ENCODE measurements at regions not wholly inside any gene's neighbourhood (a gene's known extent, or its start where the extent isn't known, plus 50 kb on each side); places are given as distances from the start of the nearest gene placed in this dataset.

DNA sequence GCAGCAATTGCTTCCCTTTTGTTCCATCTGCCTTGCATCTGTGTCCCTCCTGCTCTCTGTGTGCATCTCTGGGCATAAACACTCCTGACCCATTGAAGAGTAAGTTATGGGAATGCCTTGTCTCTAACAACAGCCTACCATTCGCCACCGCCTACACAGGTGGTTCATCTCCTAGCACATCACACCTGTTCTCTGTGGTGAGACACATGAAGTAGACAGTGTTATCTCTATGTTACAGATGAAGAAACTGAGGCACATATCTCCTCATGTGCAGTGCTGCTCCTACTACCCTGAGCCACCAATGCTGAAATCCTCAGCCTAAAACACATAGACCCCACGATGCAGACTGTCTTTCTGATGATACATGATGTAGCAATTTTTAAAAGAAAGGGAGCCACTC lies 77.6 kb downstream of the PITPNM2 start:
- peaks cover 15% of the 10 kb centered on the region for H3K4me1 Mint-ChIP-seq
- no peaks in the 10 kb centered on the region for H3K36me3 Mint-ChIP-seq
- H3K9me3 Mint-ChIP-seq = no peaks in the 10 kb centered on the region
- no peak for DNase-seq
- TF ChIP-seq, protein P1, sequence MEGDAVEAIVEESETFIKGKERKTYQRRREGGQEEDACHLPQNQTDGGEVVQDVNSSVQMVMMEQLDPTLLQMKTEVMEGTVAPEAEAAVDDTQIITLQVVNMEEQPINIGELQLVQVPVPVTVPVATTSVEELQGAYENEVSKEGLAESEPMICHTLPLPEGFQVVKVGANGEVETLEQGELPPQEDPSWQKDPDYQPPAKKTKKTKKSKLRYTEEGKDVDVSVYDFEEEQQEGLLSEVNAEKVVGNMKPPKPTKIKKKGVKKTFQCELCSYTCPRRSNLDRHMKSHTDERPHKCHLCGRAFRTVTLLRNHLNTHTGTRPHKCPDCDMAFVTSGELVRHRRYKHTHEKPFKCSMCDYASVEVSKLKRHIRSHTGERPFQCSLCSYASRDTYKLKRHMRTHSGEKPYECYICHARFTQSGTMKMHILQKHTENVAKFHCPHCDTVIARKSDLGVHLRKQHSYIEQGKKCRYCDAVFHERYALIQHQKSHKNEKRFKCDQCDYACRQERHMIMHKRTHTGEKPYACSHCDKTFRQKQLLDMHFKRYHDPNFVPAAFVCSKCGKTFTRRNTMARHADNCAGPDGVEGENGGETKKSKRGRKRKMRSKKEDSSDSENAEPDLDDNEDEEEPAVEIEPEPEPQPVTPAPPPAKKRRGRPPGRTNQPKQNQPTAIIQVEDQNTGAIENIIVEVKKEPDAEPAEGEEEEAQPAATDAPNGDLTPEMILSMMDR (IDR thresholded peaks at IDR 0.05) = no peak
- H3K4me1 ChIP-seq (ENCODE audit: control insufficient read depth in 1 of 2, insufficient read depth in 2 of 2, low read length in 2 of 2) = no peaks in the 10 kb centered on the region
- H3K36me3 ChIP-seq (replicated peaks in 1 of 2; ENCODE audit: control insufficient read depth in 1 of 2, insufficient read depth in 2 of 2, low read length in 2 of 2) = no peaks in the 10 kb centered on the region
- H3K27me3 ChIP-seq (ENCODE audit: control insufficient read depth in 2 of 2, insufficient read depth in 2 of 2, low read length in 2 of 2) = no peaks in the 10 kb centered on the region
- no peaks in the 10 kb centered on the region for H3K9me3 ChIP-seq (replicated peaks in 1 of 2; ENCODE audit: control insufficient read depth in 1 of 2, insufficient read depth in 1 of 2, low read length in 2 of 2)
- WGBS (ENCODE audit: insufficient coverage) = no CpG with 5 or more reads among the region's 3 CpGs
- H3K79me2 ChIP-seq (ENCODE audit: insufficient read depth, low read length) = no peaks in the 10 kb centered on the region
- H2AFZ ChIP-seq (ENCODE audit: insufficient read depth, low read depth, low read length, poor library complexity, severe bottlenecking) = no peak overlapping the region
- no peak overlapping the region for H3K27ac ChIP-seq (ENCODE audit: low read depth in 1 of 2, low read length in 2 of 2)
- H3K27me3 Mint-ChIP-seq (ENCODE audit: low read depth in 3 of 3) = peaks cover 0 to 2% (median 2%) of the 10 kb centered on the region in 3 donors
- intact Hi-C loops (cut with micrococcal nuclease) = no loop called here
- H3K4me3 ChIP-seq (replicated peaks in 1 of 3; ENCODE audit: low read depth in 2 of 3, low read length in 3 of 3) = no peak overlapping the region
- H4K20me1 ChIP-seq (ENCODE audit: insufficient read depth, low read length) = no peaks in the 10 kb centered on the region
- no peak overlapping the region for H3K27ac Mint-ChIP-seq
- no peak overlapping the region for H3K9ac ChIP-seq (ENCODE audit: insufficient read depth, low read length, poor library complexity, severe bottlenecking)
- no peak overlapping the region for H3K4me3 Mint-ChIP-seq
- no peak overlapping the region for H3K4me2 ChIP-seq (replicated peaks; ENCODE audit: extremely low read depth, low read length, poor library complexity, severe bottlenecking)

DNA sequence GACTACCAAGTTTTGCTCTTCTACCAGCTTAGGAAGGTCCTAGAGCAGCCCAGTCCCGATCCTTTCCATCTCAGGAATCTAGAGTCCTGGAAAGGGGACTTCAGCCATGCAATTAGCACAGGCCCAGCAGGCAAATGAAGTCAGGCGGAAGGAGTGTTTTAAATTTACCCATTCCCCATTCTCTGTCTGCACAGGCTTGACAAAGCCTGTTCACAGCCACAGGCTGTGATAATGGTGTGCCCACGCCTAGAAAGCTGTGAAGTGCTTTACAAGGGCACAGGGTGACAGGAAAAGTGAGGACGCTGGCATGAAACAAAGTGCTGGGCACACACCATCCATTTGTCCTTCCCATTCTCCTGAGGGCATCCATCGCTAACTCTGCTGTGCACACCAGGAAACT lies 79.0 kb downstream of the PITPNM2 start:
- Histone ChIP-seq H3K27me3 (ENCODE audit: control insufficient read depth in 2 of 2, insufficient read depth in 2 of 2, low read length in 2 of 2) (no peaks in the 10 kb centered on the region), H3K36me3 (replicated peaks in 1 of 2; ENCODE audit: control insufficient read depth in 1 of 2, insufficient read depth in 2 of 2, low read length in 2 of 2) (no peaks in the 10 kb centered on the region), H2AFZ (ENCODE audit: insufficient read depth, low read depth, low read length, poor library complexity, severe bottlenecking) (no peak overlapping the region), H3K4me1 (ENCODE audit: control insufficient read depth in 1 of 2, insufficient read depth in 2 of 2, low read length in 2 of 2) (peaks cover 5 to 8% of the 10 kb centered on the region in 2 donors), H3K79me2 (ENCODE audit: insufficient read depth, low read length) (no peaks in the 10 kb centered on the region), H3K4me3 (replicated peaks in 1 of 3; ENCODE audit: low read depth in 2 of 3, low read length in 3 of 3) (no peak overlapping the region), H3K27ac (ENCODE audit: low read depth in 1 of 2, low read length in 2 of 2) (no peak overlapping the region), H4K20me1 (ENCODE audit: insufficient read depth, low read length) (no peaks in the 10 kb centered on the region), H3K9me3 (replicated peaks in 1 of 2; ENCODE audit: control insufficient read depth in 1 of 2, insufficient read depth in 1 of 2, low read length in 2 of 2) (no peaks in the 10 kb centered on the region), H3K9ac (ENCODE audit: insufficient read depth, low read length, poor library complexity, severe bottlenecking) (no peak overlapping the region), H3K4me2 (replicated peaks; ENCODE audit: extremely low read depth, low read length, poor library complexity, severe bottlenecking) (no peak overlapping the region)
- DNase-seq = no peak
- Mint-ChIP-seq H3K27ac (no peak overlapping the region), H3K4me3 (no peak overlapping the region), H3K36me3 (peaks cover 0 to 2% of the 10 kb centered on the region in 2 donors), H3K9me3 (no peaks in the 10 kb centered on the region), H3K27me3 (ENCODE audit: low read depth in 3 of 3) (peaks cover 0 to under 1% (median 0%) of the 10 kb centered on the region in 3 donors), H3K4me1 (peaks cover 21% of the 10 kb centered on the region)
- WGBS (ENCODE audit: insufficient coverage) = 100% methylated on average over 2 of the region's 5 CpGs
- TF ChIP-seq, protein P1 (IDR thresholded peaks at IDR 0.05) = no peak
- intact Hi-C loops (cut with micrococcal nuclease) = no loop called here
